Lung (tissue), 11 donors: ENCODE measurements at regions not wholly inside any gene's neighbourhood (a gene's known extent, or its start where the extent isn't known, plus 50 kb on each side); places are given as distances from the start of the nearest gene placed in this dataset.

Experiments
- ATAC-seq: fragments of 200-7000 bp; cut with Tn5 transposase; one replicate; pipeline ENCODE4 v1.9.1; 2020; ENCODE audit warnings: moderate number of reproducible peaks; ENCODE audit not compliant: insufficient read depth, low FRiP score
- DNase-seq, 3 donors: peaks; one replicate each; pipeline ENCODE4 v3.0.0-alpha.2; 2013 to 2017
- H3K27ac ChIP-seq, 2 donors: one replicate each; pipeline ENCODE4 v1.5.1; 2013; ENCODE audit warnings: mild to moderate bottlenecking in 2 of 2, moderate library complexity in 2 of 2, control low read depth in 1 of 2, inconsistent platforms in 1 of 2, low read depth in 1 of 2, low read length in 1 of 2
- H3K27me3 ChIP-seq, 3 donors: one replicate each; pipeline ENCODE4 v1.5.1; 2013; ENCODE audit warnings: low read length in 2 of 3; ENCODE audit not compliant: control insufficient read depth in 3 of 3, insufficient read depth in 3 of 3
- H3K36me3 ChIP-seq, 4 donors: one replicate each; pipeline ENCODE4 v1.5.1; 2013; ENCODE audit warnings: low read length in 4 of 4, mild to moderate bottlenecking in 1 of 4, moderate library complexity in 1 of 4; ENCODE audit not compliant: control insufficient read depth in 4 of 4, insufficient read depth in 4 of 4
- H3K4me1 ChIP-seq, 5 donors: one replicate each; pipeline ENCODE4 v1.5.1; 2013; ENCODE audit warnings: low read length in 5 of 5, mild to moderate bottlenecking in 2 of 5, moderate library complexity in 1 of 5; ENCODE audit not compliant: control insufficient read depth in 5 of 5, insufficient read depth in 5 of 5
- H3K4me3 ChIP-seq: one replicate; pipeline ENCODE4 v1.5.1; 2013; ENCODE audit warnings: mild to moderate bottlenecking, control low read depth, moderate library complexity
- H3K9ac ChIP-seq, 2 donors: one replicate each; pipeline ENCODE4 v1.5.1; 2013; ENCODE audit warnings: low read length in 2 of 2, control low read depth in 1 of 2; ENCODE audit not compliant: insufficient read depth in 1 of 2
- H3K9me3 ChIP-seq, 4 donors: one replicate each; pipeline ENCODE4 v1.5.1; 2013; ENCODE audit warnings: low read length in 3 of 4, mild to moderate bottlenecking in 1 of 4, moderate library complexity in 1 of 4; ENCODE audit not compliant: control insufficient read depth in 4 of 4, insufficient read depth in 3 of 4
- CTCF ChIP-seq: IDR thresholded peaks from 2 replicates; pipeline ENCODE4 v1.5.1; 2012; ENCODE audit warnings: mild to moderate bottlenecking; ENCODE audit errors: control extremely low read depth, extremely low read depth
- WGBS, 2 donors: extraction: QIAGEN DNeasy Blood & Tissue Kit; methylation state at CpG; one replicate each; pipeline ENCODE4 v1.1.7; 2013; 5-methylcytosine and 5-hydroxymethylcytosine counted together
- donor health status: control.
- donor health status: control.
- donor health status: Bipolar disorder and iron deficiency.
- donor health status: healthy.
- donor health status: DM: yes; HTN: yes; CAD: no.

GRCh38 chr9:103522409-103522808 lies 527.3 kb downstream of the CYLC2 start:
- Histone ChIP-seq H3K4me1 (no peaks in the 10 kb centered on the region), H3K36me3 (no peaks in the 10 kb centered on the region), H3K27me3 (no peaks in the 10 kb centered on the region), H3K9ac (no peak overlapping the region), H3K9me3 (no peaks in the 10 kb centered on the region), H3K4me3 (no peak overlapping the region), H3K27ac (no peak overlapping the region)
- 92 to 94% methylated on average over 3 of the region's 3 CpGs for WGBS, 2 donors
- TF ChIP-seq CTCF, result no peak
- DNase-seq (no peak), ATAC-seq (no peak)

GRCh38 chr9:103530934-103531333 lies 535.8 kb downstream of the CYLC2 start:
- WGBS, 2 donors, result 59 to 70% methylated on average over 1 of the region's 1 CpG
- Histone ChIP-seq H3K4me1 (no peaks in the 10 kb centered on the region), H3K27me3 (no peaks in the 10 kb centered on the region), H3K27ac (no peak overlapping the region), H3K9ac (no peak overlapping the region), H3K36me3 (no peaks in the 10 kb centered on the region), H3K4me3 (no peak overlapping the region), H3K9me3 (peaks cover 0 to 5% (median 0%) of the 10 kb centered on the region in 4 donors)
- no peak for DNase-seq
- no peak for TF ChIP-seq CTCF
- ATAC-seq, result no peak

- H3K27ac ChIP-seq, result no peak overlapping the region
- H3K27me3 ChIP-seq, result no peaks in the 10 kb centered on the region
- no peak overlapping the region for H3K9ac ChIP-seq
- no peaks in the 10 kb centered on the region for H3K4me1 ChIP-seq
- no peak for ATAC-seq
- no peaks in the 10 kb centered on the region for H3K36me3 ChIP-seq
- DNase-seq, result no peak
- no peak overlapping the region for H3K4me3 ChIP-seq
- H3K9me3 ChIP-seq, result peaks cover 0 to 5% (median 0%) of the 10 kb centered on the region in 4 donors
- WGBS, 2 donors, result 75 to 88% methylated on average over 5 of the region's 5 CpGs
- no peak for TF ChIP-seq CTCF
Measured at GRCh38 chr9:103533318-103533717, 538.2 kb downstream of the CYLC2 start.

GRCh38 chr9:103537426-103537825 lies 542.3 kb downstream of the CYLC2 start:
- H3K36me3 ChIP-seq, result no peaks in the 10 kb centered on the region
- H3K27me3 ChIP-seq, result no peaks in the 10 kb centered on the region
- no peak overlapping the region for H3K27ac ChIP-seq
- H3K4me3 ChIP-seq, result no peak overlapping the region
- ATAC-seq (no peak), DNase-seq (no peak)
- H3K9me3 ChIP-seq, result peaks cover 0 to 5% (median 1%) of the 10 kb centered on the region in 4 donors
- no peak overlapping the region for H3K9ac ChIP-seq
- TF ChIP-seq CTCF, result no peak
- no peaks in the 10 kb centered on the region for H3K4me1 ChIP-seq
